OCI-LY1 (cell line): ENCODE measurements at regions not wholly inside any gene's neighbourhood (a gene's known extent, or its start where the extent isn't known, plus 50 kb on each side); places are given as distances from the start of the nearest gene placed in this dataset.

Source experiments
- H2AFZ ChIP-seq: fragments of 200-600 bp; sonication (generic), shearing (Covaris generic); 2 replicates; pipeline ENCODE4 v1.6.0; 2014; ENCODE audit warnings: antibody characterized with exemption, mild to moderate bottlenecking, low read length
- H3F3A ChIP-seq: fragments of 200-600 bp; sonication (generic), shearing (Covaris generic); 2 replicates; pipeline ENCODE4 v1.6.0; 2014; ENCODE audit warnings: mild to moderate bottlenecking, antibody characterized with exemption, low read length, moderate library complexity; ENCODE audit not compliant: insufficient read depth
- H3K27ac ChIP-seq: fragments of 200-600 bp; sonication (generic); 2 replicates; pipeline ENCODE4 v1.5.1; 2014; ENCODE audit warnings: low read length, mixed run types, mild to moderate bottlenecking, low read depth; ENCODE audit not compliant: poor library complexity, severe bottlenecking
- H3K27me3 ChIP-seq: fragments of 200-600 bp; sonication (generic); 2 replicates; pipeline ENCODE4 v1.6.0; 2014; ENCODE audit warnings: antibody characterized with exemption, mild to moderate bottlenecking, low read length, moderate library complexity; ENCODE audit not compliant: insufficient read depth
- H3K36me3 ChIP-seq: fragments of 200-600 bp; sonication (generic); 2 replicates; pipeline ENCODE4 v1.6.1; 2014; ENCODE audit warnings: mild to moderate bottlenecking, antibody characterized with exemption, low read length, moderate library complexity, mixed read lengths; ENCODE audit not compliant: insufficient read depth
- H3K4me1 ChIP-seq: fragments of 200-600 bp; sonication (generic); 2 replicates; pipeline ENCODE4 v1.5.1; 2014; ENCODE audit warnings: mild to moderate bottlenecking, low read length, moderate library complexity; ENCODE audit not compliant: insufficient read depth, severe bottlenecking
- H3K4me2 ChIP-seq: fragments of 200-600 bp; sonication (generic), shearing (Covaris generic); 2 replicates; pipeline ENCODE4 v1.6.1; 2014; ENCODE audit warnings: low read length
- H3K4me3 ChIP-seq: fragments of 200-600 bp; sonication (generic); 2 replicates; pipeline ENCODE4 v1.5.1; 2014; ENCODE audit warnings: low read length, low read depth, mild to moderate bottlenecking, mixed read lengths; ENCODE audit not compliant: poor library complexity, severe bottlenecking
- H3K79me2 ChIP-seq: fragments of 200-600 bp; shearing (Covaris generic); 2 replicates; pipeline ENCODE4 v1.6.1; 2016; ENCODE audit warnings: mixed run types, low read length, mixed read lengths; ENCODE audit not compliant: insufficient read depth
- H3K9ac ChIP-seq: fragments of 200-600 bp; sonication (generic), shearing (Covaris generic); 2 replicates; pipeline ENCODE4 v1.6.1; 2014; ENCODE audit warnings: mild to moderate bottlenecking, low read length, mixed read lengths
- H3K9me2 ChIP-seq: fragments of 200-600 bp; sonication (generic), shearing (Covaris generic); 2 replicates; pipeline ENCODE4 v1.6.1; 2014; ENCODE audit warnings: low read depth, mild to moderate bottlenecking, low read length, mixed read lengths
- H3K9me3 ChIP-seq: fragments of 200-600 bp; shearing (Covaris generic); 2 replicates; pipeline ENCODE4 v1.6.1; 2014; ENCODE audit warnings: low read length, mixed read lengths
- H4K20me1 ChIP-seq: fragments of 200-600 bp; sonication (generic), shearing (Covaris generic); 2 replicates; pipeline ENCODE4 v1.6.0; 2016; ENCODE audit warnings: mild to moderate bottlenecking, low read length; ENCODE audit not compliant: insufficient read depth
- EZH2 ChIP-seq: fragments of 200-600 bp; sonication (generic), shearing (Covaris generic); IDR thresholded peaks from 2 replicates; pipeline ENCODE4 v1.8.0; 2017; ENCODE audit warnings: borderline replicate concordance, mixed run types, mild to moderate bottlenecking, antibody characterized with exemption, low read length, moderate library complexity, mixed read lengths
- TF ChIP-seq, protein P1 (sequence below): fragments of 200-600 bp; sonication (generic), shearing (Covaris generic); IDR thresholded peaks from 2 replicates; pipeline ENCODE4 v1.5.1; 2017; ENCODE audit warnings: mild to moderate bottlenecking, antibody characterized with exemption, low read length, moderate library complexity, mixed read lengths

DNA sequence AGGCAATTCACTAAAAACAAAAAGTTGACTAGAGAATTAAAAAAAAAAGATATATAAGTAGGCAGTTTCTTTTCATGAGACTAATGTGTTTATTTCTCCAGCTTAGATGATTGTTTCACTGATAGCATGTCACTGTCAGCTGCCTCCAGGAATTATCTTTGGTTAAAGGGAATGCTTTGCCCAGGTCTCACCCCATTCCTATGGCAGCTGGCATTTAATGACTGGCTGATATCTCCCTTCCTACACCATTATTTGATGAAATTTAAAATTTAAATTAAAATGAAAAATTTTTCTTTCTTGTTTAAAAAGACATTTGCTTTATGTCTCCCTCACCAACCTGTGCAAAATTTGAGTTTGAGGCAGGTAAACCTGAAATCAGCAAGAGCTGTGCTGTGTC lies 214.5 kb upstream of the PRSS1 start:
- Histone ChIP-seq H3K27ac (no peak overlapping the region), H3K4me1 (no peaks in the 10 kb centered on the region), H3K9ac (no peak overlapping the region), H3K79me2 (no peaks in the 10 kb centered on the region), H3K9me3 (no peaks in the 10 kb centered on the region), H3K27me3 (no peaks in the 10 kb centered on the region), H3F3A (no peaks in the 10 kb centered on the region), H3K9me2 (no peaks in the 10 kb centered on the region), H4K20me1 (no peaks in the 10 kb centered on the region), H3K4me3 (no peak overlapping the region), H2AFZ (no peak overlapping the region), H3K36me3 (no peaks in the 10 kb centered on the region), H3K4me2 (no peak overlapping the region)
- no peak for TF ChIP-seq EZH2
- TF ChIP-seq, protein P1, sequence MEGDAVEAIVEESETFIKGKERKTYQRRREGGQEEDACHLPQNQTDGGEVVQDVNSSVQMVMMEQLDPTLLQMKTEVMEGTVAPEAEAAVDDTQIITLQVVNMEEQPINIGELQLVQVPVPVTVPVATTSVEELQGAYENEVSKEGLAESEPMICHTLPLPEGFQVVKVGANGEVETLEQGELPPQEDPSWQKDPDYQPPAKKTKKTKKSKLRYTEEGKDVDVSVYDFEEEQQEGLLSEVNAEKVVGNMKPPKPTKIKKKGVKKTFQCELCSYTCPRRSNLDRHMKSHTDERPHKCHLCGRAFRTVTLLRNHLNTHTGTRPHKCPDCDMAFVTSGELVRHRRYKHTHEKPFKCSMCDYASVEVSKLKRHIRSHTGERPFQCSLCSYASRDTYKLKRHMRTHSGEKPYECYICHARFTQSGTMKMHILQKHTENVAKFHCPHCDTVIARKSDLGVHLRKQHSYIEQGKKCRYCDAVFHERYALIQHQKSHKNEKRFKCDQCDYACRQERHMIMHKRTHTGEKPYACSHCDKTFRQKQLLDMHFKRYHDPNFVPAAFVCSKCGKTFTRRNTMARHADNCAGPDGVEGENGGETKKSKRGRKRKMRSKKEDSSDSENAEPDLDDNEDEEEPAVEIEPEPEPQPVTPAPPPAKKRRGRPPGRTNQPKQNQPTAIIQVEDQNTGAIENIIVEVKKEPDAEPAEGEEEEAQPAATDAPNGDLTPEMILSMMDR: no peak

DNA sequence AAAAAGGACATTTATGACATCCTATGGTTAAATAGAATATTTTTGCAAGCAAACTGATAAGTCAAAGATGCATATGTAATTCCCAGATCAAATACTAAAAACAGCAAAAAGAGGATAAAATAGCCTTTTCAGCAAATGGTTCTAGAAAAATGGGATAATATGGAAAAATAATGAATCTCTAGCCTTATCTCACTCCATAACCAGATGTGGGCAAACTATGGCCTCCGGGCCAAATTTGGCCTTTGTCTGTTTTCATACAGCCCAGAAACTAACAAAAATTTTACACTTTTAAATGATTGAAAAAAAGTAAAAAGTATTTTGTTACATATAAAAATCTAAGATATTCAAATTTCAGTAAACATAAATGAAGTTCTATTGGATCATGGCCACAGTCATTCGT lies 215.4 kb upstream of the PRSS1 start:
- Histone ChIP-seq H3F3A (no peaks in the 10 kb centered on the region), H3K9ac (no peak overlapping the region), H3K36me3 (no peaks in the 10 kb centered on the region), H3K27me3 (no peaks in the 10 kb centered on the region), H3K4me1 (no peaks in the 10 kb centered on the region), H3K79me2 (no peaks in the 10 kb centered on the region), H3K9me3 (no peaks in the 10 kb centered on the region), H3K27ac (no peak overlapping the region), H3K4me3 (no peak overlapping the region), H3K9me2 (no peaks in the 10 kb centered on the region), H2AFZ (no peak overlapping the region), H3K4me2 (no peak overlapping the region), H4K20me1 (no peaks in the 10 kb centered on the region)
- TF ChIP-seq, protein P1: no peak
- TF ChIP-seq EZH2: no peak

DNA sequence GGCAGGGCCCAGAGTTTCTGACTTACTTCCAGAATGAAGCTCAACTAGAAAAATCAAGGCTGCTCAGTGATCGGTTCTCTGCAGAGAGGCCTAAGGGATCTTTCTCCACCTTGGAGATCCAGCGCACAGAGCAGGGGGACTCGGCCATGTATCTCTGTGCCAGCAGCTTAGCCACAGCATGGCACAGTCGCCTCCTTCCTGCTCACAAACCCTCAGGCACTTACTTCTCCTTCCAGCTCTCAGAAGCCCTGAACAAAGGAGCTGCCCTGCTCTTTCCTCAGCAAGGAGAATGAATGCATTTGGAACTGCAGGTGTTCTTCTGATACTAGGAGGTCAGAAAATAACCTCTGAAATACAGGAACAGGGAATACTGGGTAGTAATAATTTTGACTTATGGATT lies 219.7 kb upstream of the PRSS1 start:
- Histone ChIP-seq H3K4me1 (no peaks in the 10 kb centered on the region), H3K27ac (no peak overlapping the region), H4K20me1 (no peaks in the 10 kb centered on the region), H3K4me2 (no peak overlapping the region), H3K4me3 (no peak overlapping the region), H2AFZ (no peak overlapping the region), H3K79me2 (no peaks in the 10 kb centered on the region), H3K9ac (no peak overlapping the region), H3K27me3 (no peaks in the 10 kb centered on the region), H3F3A (no peaks in the 10 kb centered on the region), H3K9me2 (no peaks in the 10 kb centered on the region), H3K36me3 (no peaks in the 10 kb centered on the region), H3K9me3 (no peaks in the 10 kb centered on the region)
- no peak for TF ChIP-seq EZH2

- Histone ChIP-seq H3K27ac (no peak overlapping the region), H2AFZ (no peak overlapping the region), H3K9me3 (no peaks in the 10 kb centered on the region), H3K9ac (no peak overlapping the region), H3K9me2 (no peaks in the 10 kb centered on the region), H4K20me1 (no peaks in the 10 kb centered on the region), H3K79me2 (no peaks in the 10 kb centered on the region), H3K27me3 (no peaks in the 10 kb centered on the region), H3K4me3 (no peak overlapping the region), H3K4me1 (no peaks in the 10 kb centered on the region), H3F3A (no peaks in the 10 kb centered on the region), H3K4me2 (no peak overlapping the region), H3K36me3 (no peaks in the 10 kb centered on the region)
- TF ChIP-seq EZH2: no peak
- TF ChIP-seq, protein P1: no peak
Measured at GRCh38 chr7:142528608-142529408, 220.5 kb upstream of the PRSS1 start.
